Activated B cell treated with CpG ODN at 0.5 μM for 24 hours (primary cell): ENCODE measurements at regions not wholly inside any gene's neighbourhood (a gene's known extent, or its start where the extent isn't known, plus 50 kb on each side); places are given as distances from the start of the nearest gene placed in this dataset.

Experiments
- ATAC-seq: fragments of 200-7000 bp; cut with Tn5 transposase; one replicate; pipeline ENCODE4 v1.10.0; 2021; ENCODE audit warnings: low read depth, mild to moderate bottlenecking, moderate library complexity
- CTCF ChIA-PET: fragments of 350-600 bp; sonication (Branson Sonifier 250); formaldehyde crosslinking; loops from one replicate; lab custom pipeline; 2021; ENCODE audit warnings: antibody characterized with exemption; lab: Charles Lee
- POLR2A ChIA-PET: fragments of 350-600 bp; sonication (Branson Sonifier 250); formaldehyde crosslinking; loops from one replicate; lab custom pipeline; 2021; ENCODE audit warnings: antibody characterized with exemption; lab: Charles Lee
- DNase-seq: peaks from one replicate; pipeline ENCODE4 v3.0.0; 2022
- H3K27ac Mint-ChIP-seq: one replicate; pipeline ENCODE4 v1.8.0; 2020; ENCODE audit warnings: mixed read lengths
- H3K27me3 Mint-ChIP-seq: one replicate; pipeline ENCODE4 v1.8.0; 2021; ENCODE audit warnings: mixed read lengths
- H3K36me3 Mint-ChIP-seq: one replicate; pipeline ENCODE4 v1.8.0; 2021; ENCODE audit warnings: low read depth, mixed read lengths
- H3K4me1 Mint-ChIP-seq: one replicate; pipeline ENCODE4 v1.8.0; 2021; ENCODE audit warnings: mixed read lengths
- H3K4me3 Mint-ChIP-seq: one replicate; pipeline ENCODE4 v1.8.0; 2020; ENCODE audit warnings: mild to moderate bottlenecking, mixed read lengths
- H3K9me3 Mint-ChIP-seq: one replicate; pipeline ENCODE4 v1.8.0; 2020; ENCODE audit warnings: mixed read lengths
- CTCF ChIP-seq: fragments of 200-600 bp; IDR thresholded peaks from one replicate; pipeline ENCODE4 v1.8.0; 2022; ENCODE audit warnings: antibody characterized with exemption, mild to moderate bottlenecking
- intact Hi-C: fragments of 100-400 bp; cut with micrococcal nuclease; formaldehyde crosslinking; loops from one replicate; pipeline ENCODE4 v1.15.1; 2024

- H3K4me1 Mint-ChIP-seq: no peaks in the 10 kb centered on the region
- no peak for ATAC-seq
- TF ChIP-seq CTCF: no peak
- H3K27me3 Mint-ChIP-seq: peaks cover 2% of the 10 kb centered on the region
- intact Hi-C loops: no loop called here
- ChIA-PET CTCF (no interaction called here), POLR2A (no interaction called here)
- DNase-seq: no peak
- no peaks in the 10 kb centered on the region for H3K36me3 Mint-ChIP-seq
- no peak overlapping the region for H3K27ac Mint-ChIP-seq
- no peaks in the 10 kb centered on the region for H3K9me3 Mint-ChIP-seq
- H3K4me3 Mint-ChIP-seq: no peak overlapping the region
Measured at GRCh38 chr1:30253361-30253760, 470.0 kb downstream of the MATN1 start.

DNA sequence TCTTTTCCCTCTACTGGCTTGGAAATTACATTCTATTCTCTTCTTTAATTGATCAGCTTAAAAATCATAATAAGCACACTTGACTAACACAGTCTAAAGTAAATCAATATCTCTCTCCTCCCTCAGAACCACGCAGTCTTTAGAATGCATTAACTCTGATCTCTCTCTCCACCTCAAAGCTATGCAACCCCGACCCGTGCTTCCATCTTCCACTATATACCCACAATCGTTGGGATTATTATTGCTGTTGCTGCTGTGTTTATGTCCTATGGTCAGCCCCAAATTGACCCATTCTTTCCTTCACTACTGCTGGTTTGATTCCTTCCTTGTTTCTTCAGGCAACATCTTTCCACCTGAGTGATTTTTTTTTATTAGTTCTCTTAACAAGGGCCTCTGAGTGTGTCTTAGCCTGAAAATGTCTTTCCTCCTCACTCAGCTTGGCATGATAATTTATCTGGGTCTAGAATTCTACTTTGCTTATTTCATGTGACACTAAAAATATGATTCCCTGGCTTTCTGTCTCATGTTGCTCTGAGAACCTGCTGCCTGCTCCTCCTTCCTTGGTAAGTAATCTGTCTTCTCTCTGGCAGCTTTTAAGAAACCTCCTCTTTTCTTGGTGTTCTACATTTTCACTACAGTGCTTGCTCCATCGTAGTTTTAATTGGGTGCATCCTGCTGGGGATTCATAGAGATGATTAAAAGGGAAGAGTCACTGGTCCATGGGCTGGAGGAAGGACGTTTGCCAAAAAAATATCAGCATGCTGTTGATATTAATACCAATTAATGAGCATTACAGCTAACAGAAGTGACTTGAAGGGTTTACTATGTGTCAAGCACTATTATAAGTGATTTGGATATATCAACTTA, 472.2 kb downstream of the MATN1 start:
- ChIA-PET CTCF (no interaction called here), POLR2A (no interaction called here)
- no peaks in the 10 kb centered on the region for H3K36me3 Mint-ChIP-seq
- ATAC-seq (no peak), DNase-seq (no peak)
- H3K4me1 Mint-ChIP-seq: no peaks in the 10 kb centered on the region
- H3K27ac Mint-ChIP-seq: no peak overlapping the region
- no peaks in the 10 kb centered on the region for H3K9me3 Mint-ChIP-seq
- peaks cover 2% of the 10 kb centered on the region for H3K27me3 Mint-ChIP-seq
- TF ChIP-seq CTCF: no peak
- H3K4me3 Mint-ChIP-seq: no peak overlapping the region
- intact Hi-C loops: no loop called here

GRCh38 chr1:30250338-30250983, 472.9 kb downstream of the MATN1 start:
- Mint-ChIP-seq H3K36me3 (no peaks in the 10 kb centered on the region), H3K9me3 (no peaks in the 10 kb centered on the region), H3K4me3 (no peak overlapping the region), H3K27ac (no peak overlapping the region), H3K4me1 (no peaks in the 10 kb centered on the region), H3K27me3 (peaks cover 2% of the 10 kb centered on the region)
- intact Hi-C loops: no loop called here
- POLR2A ChIA-PET: no interaction called here
- DNase-seq (no peak), ATAC-seq (no peak)
- TF ChIP-seq CTCF: no peak
- CTCF ChIA-PET: no interaction called here

GRCh38 chr1:30249446-30250337, 473.7 kb downstream of the MATN1 start:
- ChIA-PET POLR2A (no interaction called here), CTCF (interaction anchor here (1.2 kb wide), 1 partner anchor 16 kb away, joined by 3 read pairs; no protein-coding TSS in a partner anchor)

More at GRCh38 chr1:30249446-30250337, 473.7 kb downstream of the MATN1 start:
- Mint-ChIP-seq H3K4me3 (no peak overlapping the region), H3K36me3 (no peaks in the 10 kb centered on the region), H3K27ac (no peak overlapping the region), H3K9me3 (no peaks in the 10 kb centered on the region), H3K27me3 (peaks cover 6% of the 10 kb centered on the region), H3K4me1 (no peaks in the 10 kb centered on the region)
- ATAC-seq (no peak), DNase-seq (no peak)
- intact Hi-C loops: no loop called here
- TF ChIP-seq CTCF: no peak
